H1 (cell line): ENCODE measurements at regions not wholly inside any gene's neighbourhood (a gene's known extent, or its start where the extent isn't known, plus 50 kb on each side); places are given as distances from the start of the nearest gene placed in this dataset.

ENCODE experiments used
- CREB1 ChIP-seq: IDR thresholded peaks from 2 replicates; pipeline ENCODE4 v1.6.1; 2012; ENCODE audit warnings: inconsistent platforms
- CTCF ChIP-seq, 3 experiments: IDR thresholded peaks; 1 replicate in 2 of 3; 2 replicates in 1 of 3; pipeline versions ENCODE4 v1.5.1 to v1.6.1; 2011; ENCODE audit warnings: low read length in 3 of 3, mild to moderate bottlenecking in 3 of 3, inconsistent platforms in 2 of 3, low read depth in 1 of 3, moderate library complexity in 1 of 3; ENCODE audit not compliant: insufficient read depth in 1 of 3; ENCODE audit errors: control extremely low read depth in 1 of 3
- EGR1 ChIP-seq: IDR thresholded peaks from 2 replicates; pipeline ENCODE4 v1.6.1; 2011; ENCODE audit warnings: low read depth, low read length, borderline replicate concordance
- RAD21 ChIP-seq, 2 experiments: IDR thresholded peaks in 1 of 2; conservative IDR thresholded peaks in 1 of 2; 2 replicates each; pipeline ENCODE4 v1.6.1; 2011; ENCODE audit warnings: low read depth in 2 of 2, low read length in 2 of 2, improper control_type of control experiment in 1 of 2, inconsistent platforms in 1 of 2, mild to moderate bottlenecking in 1 of 2, moderate library complexity in 1 of 2
- SIRT6 ChIP-seq: IDR thresholded peaks from one replicate; pipeline ENCODE4 v1.7.1; 2012; ENCODE audit warnings: low read length, inconsistent platforms
- TAF1 ChIP-seq: IDR thresholded peaks from 2 replicates; pipeline ENCODE4 v1.6.1; 2011; ENCODE audit warnings: mild to moderate bottlenecking, low read depth, low read length
- USF2 ChIP-seq: IDR thresholded peaks from 2 replicates; pipeline ENCODE4 v1.6.1; 2011; ENCODE audit warnings: low read length, improper control_type of control experiment
- YY1 ChIP-seq: IDR thresholded peaks from 2 replicates; pipeline ENCODE4 v1.6.1; 2011; ENCODE audit warnings: low read depth, mild to moderate bottlenecking, low read length

GRCh38 chr12:112573141-112573540 is 154.4 kb downstream of the PTPN11 start:
- no peak for TF ChIP-seq USF2
- TF ChIP-seq RAD21 (IDR thresholded peaks at IDR 0.05 in 1 of 2, conservative IDR thresholded peaks at IDR 0.05 in 1 of 2; ENCODE audit: low read depth in 2 of 2, low read length in 2 of 2): no peak
- TF ChIP-seq CREB1: no peak
- TF ChIP-seq SIRT6: no peak
- no peak for TF ChIP-seq EGR1
- no peak for TF ChIP-seq CTCF (IDR thresholded peaks at IDR 0.05; ENCODE audit: control extremely low read depth in 1 of 3, insufficient read depth in 1 of 3, low read depth in 1 of 3, low read length in 3 of 3)
- TF ChIP-seq TAF1: no peak
- TF ChIP-seq YY1: no peak
